ENCODE measurements at regions not wholly inside any gene's neighbourhood (a gene's known extent, or its start where the extent isn't known, plus 50 kb on each side); places are given as distances from the start of the nearest gene placed in this dataset.

DNA sequence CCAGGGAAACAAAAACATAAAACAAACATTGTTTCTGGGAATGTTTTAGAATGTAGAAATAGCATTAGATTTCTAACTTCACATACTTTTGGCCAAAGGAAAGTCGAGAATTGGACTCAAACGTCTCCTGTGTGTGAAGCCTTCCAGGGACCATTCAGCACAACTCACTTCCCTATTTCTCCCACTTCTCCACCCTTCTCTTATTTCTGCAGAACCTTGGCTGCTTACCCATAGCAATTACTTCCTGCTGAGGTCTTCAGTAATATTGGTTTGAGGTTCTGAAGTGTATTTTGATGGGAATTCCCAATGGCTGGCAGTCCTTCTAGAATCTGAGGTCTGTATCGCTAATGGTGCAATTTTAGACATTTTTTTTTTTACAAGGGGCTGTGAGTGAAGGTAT lies 158.3 kb upstream of the SNX19 start (continued):
- TF ChIP-seq SREBF1 (IDR thresholded peaks at IDR 0.05; ENCODE audit: low read length) (no peak), SP1 (IDR thresholded peaks at IDR 0.05; ENCODE audit: low read depth, low read length) (no peak)

- Histone ChIP-seq H3K27me3 (replicated peaks in 1 of 2; ENCODE audit: control insufficient read depth in 2 of 2, insufficient read depth in 2 of 2, low read length in 1 of 2) (peaks cover 0 to 3% of the 10 kb centered on the region in 2 experiments; a peak in 1 of 4 replicates), H2AFZ (ENCODE audit: control insufficient read depth, low read depth, low read length) (no peak overlapping the region), H3K4me1 (ENCODE audit: control insufficient read depth, insufficient read depth, low read length) (no peaks in the 10 kb centered on the region), H3K79me2 (ENCODE audit: control insufficient read depth, insufficient read depth, low read length) (no peaks in the 10 kb centered on the region), H3K36me3 (ENCODE audit: control insufficient read depth in 2 of 2, insufficient read depth in 2 of 2, low read length in 1 of 2) (no peaks in the 10 kb centered on the region), H3K27ac (ENCODE audit: control insufficient read depth, insufficient read depth) (no peak overlapping the region), H3K4me2 (ENCODE audit: control insufficient read depth, insufficient read depth) (no peak overlapping the region), H3K4me3 (no peak overlapping the region), H4K20me1 (ENCODE audit: control insufficient read depth, insufficient read depth) (no peaks in the 10 kb centered on the region), H3K9me3 (replicated peaks; ENCODE audit: control insufficient read depth, insufficient read depth, low read length) (no peaks in the 10 kb centered on the region), H3K9ac (ENCODE audit: control insufficient read depth, insufficient read depth, low read length) (no peak overlapping the region)
- no TSS peak for BruUV-seq (replicated peaks)
- ChIA-PET RAD21 (ENCODE audit: unreplicated experiment) (no interaction called here), POLR2A (no interaction called here), SMC1A (ENCODE audit: uncharacterized antibody, unreplicated experiment) (no interaction called here), CTCF (no interaction called here)
- in situ Hi-C loops (cut with MboI), result no loop called here
- DNase-seq (ENCODE audit: low read depth, low spot score) (no peak), FAIRE-seq (no peak), ATAC-seq (no peak)
- TF ChIP-seq, protein P1, sequence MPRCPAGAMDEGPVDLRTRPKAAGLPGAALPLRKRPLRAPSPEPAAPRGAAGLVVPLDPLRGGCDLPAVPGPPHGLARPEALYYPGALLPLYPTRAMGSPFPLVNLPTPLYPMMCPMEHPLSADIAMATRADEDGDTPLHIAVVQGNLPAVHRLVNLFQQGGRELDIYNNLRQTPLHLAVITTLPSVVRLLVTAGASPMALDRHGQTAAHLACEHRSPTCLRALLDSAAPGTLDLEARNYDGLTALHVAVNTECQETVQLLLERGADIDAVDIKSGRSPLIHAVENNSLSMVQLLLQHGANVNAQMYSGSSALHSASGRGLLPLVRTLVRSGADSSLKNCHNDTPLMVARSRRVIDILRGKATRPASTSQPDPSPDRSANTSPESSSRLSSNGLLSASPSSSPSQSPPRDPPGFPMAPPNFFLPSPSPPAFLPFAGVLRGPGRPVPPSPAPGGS (IDR thresholded peaks at IDR 0.05; ENCODE audit: borderline replicate concordance, insufficient read depth, low read depth, low read length, poor library complexity, severe bottlenecking), result no peak
- TF ChIP-seq FOXK2 (IDR thresholded peaks at IDR 0.05) (no peak), POLR2A (IDR thresholded peaks at IDR 0.05; ENCODE audit: low read depth, low read length) (no peak), ZZZ3 (IDR thresholded peaks at IDR 0.05; ENCODE audit: control insufficient read depth, insufficient read length, low read depth) (no peak)
- intact Hi-C loops (cut with micrococcal nuclease; ENCODE audit: unreplicated experiment), result no loop called here
Observed at GRCh38 chr11:131077340-131077739, 161.1 kb upstream of the SNX19 start.

DNA sequence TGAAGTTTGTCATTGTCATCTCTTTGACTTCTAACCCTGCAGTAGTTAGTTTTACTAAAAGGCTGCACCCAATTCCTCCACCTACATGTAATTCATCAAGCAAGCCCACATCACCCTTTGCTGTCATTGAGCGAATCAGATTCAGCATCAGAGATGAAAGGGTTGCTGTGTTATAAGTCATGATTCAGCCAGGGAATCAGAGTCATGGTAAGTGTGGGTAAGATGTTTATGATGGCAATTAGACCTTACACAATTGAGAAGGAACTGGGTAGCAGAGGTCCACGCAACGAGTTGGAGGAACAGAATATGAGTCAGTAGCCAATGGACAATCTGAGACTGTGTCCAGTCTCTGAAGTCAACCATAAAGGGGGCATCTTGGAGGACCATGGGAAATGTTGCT lies 162.8 kb upstream of the SNX19 start:
- 46% methylated on average over 3 of the region's 3 CpGs for WGBS (ENCODE audit: insufficient coverage, insufficient replicate concordance, low lambda C conversion rate, missing lambda C conversion rate)
- ChIA-PET SMC1A (ENCODE audit: uncharacterized antibody, unreplicated experiment) (interaction anchor here (0.6 kb wide), 1 partner anchor 396 kb away, joined by 3 read pairs; no protein-coding TSS in a partner anchor), POLR2A (no interaction called here), RAD21 (ENCODE audit: unreplicated experiment) (no interaction called here), CTCF (interaction anchor here (1.3 to 1.5 kb wide), 2 partner anchors 15 to 108 kb away, joined by 3 to 7 read pairs; no protein-coding TSS in a partner anchor)
- TF ChIP-seq IKZF1 (conservative IDR thresholded peaks at IDR 0.05) (no peak), HDAC2 (IDR thresholded peaks at IDR 0.05) (no peak), CEBPZ (IDR thresholded peaks at IDR 0.05; ENCODE audit: low read depth, low read length) (no peak), CREB1 (IDR thresholded peaks at IDR 0.05; ENCODE audit: low read depth) (no peak), ESRRA (IDR thresholded peaks at IDR 0.05; ENCODE audit: low read length) (no peak), RAD21 (IDR thresholded peaks at IDR 0.05; ENCODE audit: insufficient read depth, low read depth, low read length) (no peak), ZNF207 (IDR thresholded peaks at IDR 0.05; ENCODE audit: borderline replicate concordance) (no peak)
- ATAC-seq (no peak), FAIRE-seq (no peak), DNase-seq (ENCODE audit: low read depth, low spot score) (no peak)
- BruUV-seq (replicated peaks), result no TSS peak
- in situ Hi-C loops (cut with MboI) (no loop called here), intact Hi-C loops (cut with micrococcal nuclease; ENCODE audit: unreplicated experiment) (no loop called here)
- H4K20me1 ChIP-seq (ENCODE audit: control insufficient read depth, insufficient read depth), result no peaks in the 10 kb centered on the region
- no peak overlapping the region for H3K4me3 ChIP-seq
- H3K79me2 ChIP-seq (ENCODE audit: control insufficient read depth, insufficient read depth, low read length), result no peaks in the 10 kb centered on the region
- no peak overlapping the region for H2AFZ ChIP-seq (ENCODE audit: control insufficient read depth, low read depth, low read length)
- peaks cover 0 to 2% of the 10 kb centered on the region in 2 experiments; a peak in 1 of 4 replicates for H3K27me3 ChIP-seq (replicated peaks in 1 of 2; ENCODE audit: control insufficient read depth in 2 of 2, insufficient read depth in 2 of 2, low read length in 1 of 2)
- no peak overlapping the region for H3K4me2 ChIP-seq (ENCODE audit: control insufficient read depth, insufficient read depth)
- H3K9ac ChIP-seq (ENCODE audit: control insufficient read depth, insufficient read depth, low read length), result no peak overlapping the region
- H3K4me1 ChIP-seq (ENCODE audit: control insufficient read depth, insufficient read depth, low read length), result no peaks in the 10 kb centered on the region
- no peaks in the 10 kb centered on the region for H3K9me3 ChIP-seq (replicated peaks; ENCODE audit: control insufficient read depth, insufficient read depth, low read length)
- H3K27ac ChIP-seq (ENCODE audit: control insufficient read depth, insufficient read depth), result no peak overlapping the region
- H3K36me3 ChIP-seq (ENCODE audit: control insufficient read depth in 2 of 2, insufficient read depth in 2 of 2, low read length in 1 of 2), result no peaks in the 10 kb centered on the region

All from GM12878 (cell line).